CD4-positive, CD25-positive, alpha-beta regulatory T cell (primary cell): ENCODE measurements at regions not wholly inside any gene's neighbourhood (a gene's known extent, or its start where the extent isn't known, plus 50 kb on each side); places are given as distances from the start of the nearest gene placed in this dataset.

Source experiments
- ATAC-seq, 2 donors: fragments of 150-1000 bp; cut with Tn5 transposase; one replicate each; pipeline ENCODE4 v1.10.0; 2021; ENCODE audit warnings: low read depth in 2 of 2, moderate number of reproducible peaks in 2 of 2, moderate library complexity in 1 of 2
- DNase-seq, 3 donors: peaks; one replicate each; pipeline versions ENCODE4 v3.0.0 to v3.0.0-alpha.2; 2012 to 2022; ENCODE audit warnings: mixed read lengths in 1 of 3
- H3K27ac ChIP-seq: one replicate; pipeline ENCODE4 v1.7.0; 2013; ENCODE audit warnings: mild to moderate bottlenecking, low read length; ENCODE audit not compliant: insufficient read depth, poor library complexity, severe bottlenecking
- H3K27me3 ChIP-seq: one replicate; pipeline ENCODE4 v1.7.0; 2013; ENCODE audit warnings: low read length; ENCODE audit not compliant: control insufficient read depth, insufficient read depth
- H3K36me3 ChIP-seq: one replicate; pipeline ENCODE4 v1.7.0; 2013; ENCODE audit warnings: mild to moderate bottlenecking, low read length, moderate library complexity; ENCODE audit not compliant: control insufficient read depth, insufficient read depth
- H3K4me1 ChIP-seq: 2 replicates; pipeline ENCODE4 v1.7.0; 2013; ENCODE audit warnings: mild to moderate bottlenecking, low read length; ENCODE audit not compliant: insufficient read depth, control insufficient read depth, poor library complexity, severe bottlenecking
- H3K4me3 ChIP-seq: one replicate; pipeline ENCODE4 v1.7.0; 2013; ENCODE audit warnings: low read depth, mild to moderate bottlenecking, low read length, moderate library complexity
- H3K9me3 ChIP-seq, 2 experiments: 1 replicate in 1 of 2; 2 replicates in 1 of 2; pipeline ENCODE4 v1.7.0; 2013; ENCODE audit warnings: low read length in 2 of 2, mild to moderate bottlenecking in 1 of 2, moderate library complexity in 1 of 2; ENCODE audit not compliant: control insufficient read depth in 2 of 2
- H3K27ac Mint-ChIP-seq, 3 donors: one replicate each; pipeline ENCODE4 v1.8.0; 2020 to 2022; ENCODE audit warnings: mild to moderate bottlenecking in 3 of 3, mixed read lengths in 3 of 3, moderate library complexity in 2 of 3
- H3K27me3 Mint-ChIP-seq: one replicate; pipeline ENCODE4 v1.8.0; 2022; ENCODE audit warnings: mild to moderate bottlenecking, mixed read lengths
- H3K36me3 Mint-ChIP-seq: one replicate; pipeline ENCODE4 v1.8.0; 2020; ENCODE audit warnings: mixed read lengths
- H3K4me1 Mint-ChIP-seq, 4 donors: one replicate each; pipeline ENCODE4 v1.8.0; 2020 to 2022; ENCODE audit warnings: mixed read lengths in 4 of 4, mild to moderate bottlenecking in 1 of 4
- H3K4me3 Mint-ChIP-seq, 4 donors: one replicate each; pipeline ENCODE4 v1.8.0; 2020 to 2022; ENCODE audit warnings: mild to moderate bottlenecking in 4 of 4, mixed read lengths in 4 of 4, moderate library complexity in 3 of 4
- H3K9me3 Mint-ChIP-seq, 7 donors: one replicate each; pipeline ENCODE4 v1.8.0; 2020 to 2022; ENCODE audit warnings: mixed read lengths in 7 of 7, mild to moderate bottlenecking in 3 of 7, moderate library complexity in 2 of 7

DNA sequence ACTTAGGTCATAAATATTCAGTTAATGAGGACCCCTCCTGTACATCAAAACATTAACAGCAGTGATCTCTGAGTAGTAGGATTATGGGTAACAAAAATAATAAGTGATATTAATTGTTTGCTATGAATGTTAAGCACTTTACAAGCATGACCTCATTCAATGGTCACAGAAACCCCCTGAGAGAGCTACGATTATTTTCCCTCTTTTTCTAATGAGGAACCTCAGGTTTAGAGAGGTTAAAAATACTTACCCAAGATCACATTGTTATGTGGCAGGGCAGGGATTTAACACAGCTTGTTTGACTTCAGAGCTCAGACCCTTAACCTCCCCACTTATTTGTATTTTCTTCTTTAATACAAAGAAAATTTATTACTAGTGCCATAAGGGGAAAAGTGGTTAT lies 228.2 kb downstream of the TBL1XR1 start:
- Mint-ChIP-seq H3K4me1 (peaks cover 0 to 4% (median 0%) of the 10 kb centered on the region in 4 donors), H3K27ac (no peak overlapping the region), H3K9me3 (no peaks in the 10 kb centered on the region), H3K4me3 (no peak overlapping the region), H3K36me3 (no peaks in the 10 kb centered on the region), H3K27me3 (no peaks in the 10 kb centered on the region)
- Histone ChIP-seq H3K4me1 (no peaks in the 10 kb centered on the region), H3K27ac (no peak overlapping the region), H3K4me3 (no peak overlapping the region), H3K9me3 (no peaks in the 10 kb centered on the region), H3K36me3 (no peaks in the 10 kb centered on the region), H3K27me3 (peaks cover 2% of the 10 kb centered on the region)
- ATAC-seq (no peak), DNase-seq (no peak)

DNA sequence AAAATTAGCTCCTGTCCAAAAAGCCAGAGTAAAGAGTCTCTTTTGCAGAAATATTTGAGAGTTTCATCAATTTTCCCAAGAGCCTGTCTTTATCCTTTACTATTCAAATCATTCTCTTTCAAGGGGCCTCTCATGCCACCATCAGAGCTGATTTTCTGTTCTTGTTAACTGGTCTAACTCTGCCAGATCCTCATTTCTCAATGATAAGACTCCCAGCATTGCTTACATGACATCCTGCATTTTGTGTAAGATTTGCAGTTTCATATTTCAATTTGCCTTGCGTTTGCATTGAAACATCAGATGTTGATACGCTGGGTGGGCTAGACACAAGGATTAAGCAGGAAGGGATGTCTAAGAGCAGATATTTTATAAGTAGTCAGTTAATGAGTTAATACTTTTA lies 228.7 kb downstream of the TBL1XR1 start:
- Mint-ChIP-seq H3K27me3 (no peaks in the 10 kb centered on the region), H3K4me3 (no peak overlapping the region), H3K27ac (no peak overlapping the region), H3K9me3 (no peaks in the 10 kb centered on the region), H3K36me3 (no peaks in the 10 kb centered on the region), H3K4me1 (peaks cover 0 to 4% (median 0%) of the 10 kb centered on the region in 4 donors)
- H3K4me3 ChIP-seq: no peak overlapping the region
- H3K27me3 ChIP-seq: peaks cover 2% of the 10 kb centered on the region
- no peak overlapping the region for H3K27ac ChIP-seq
- H3K9me3 ChIP-seq: no peaks in the 10 kb centered on the region
- DNase-seq (no peak), ATAC-seq (no peak)
- H3K36me3 ChIP-seq: no peaks in the 10 kb centered on the region
- no peaks in the 10 kb centered on the region for H3K4me1 ChIP-seq

DNA sequence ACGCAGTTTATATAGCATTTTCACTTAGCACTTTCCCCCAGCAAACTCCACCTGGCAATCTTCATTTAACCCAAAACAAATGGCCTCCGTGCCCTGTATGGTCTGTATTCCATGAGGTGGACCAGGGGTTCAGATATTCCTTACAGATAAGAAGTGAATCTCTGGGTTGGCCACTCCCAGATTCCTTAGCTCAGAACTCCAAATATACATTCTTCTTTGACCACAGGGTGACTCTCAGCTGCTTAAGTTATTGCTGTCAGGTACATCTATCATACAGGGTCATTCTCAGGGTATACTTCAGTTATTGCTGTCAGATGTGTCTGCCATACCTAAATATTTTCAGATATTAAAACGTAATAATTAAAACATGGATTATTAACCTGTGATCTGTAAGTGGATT lies 229.8 kb downstream of the TBL1XR1 start:
- no peak overlapping the region for H3K4me3 ChIP-seq
- no peaks in the 10 kb centered on the region for H3K4me1 ChIP-seq
- Mint-ChIP-seq H3K9me3 (no peaks in the 10 kb centered on the region), H3K27ac (no peak overlapping the region), H3K36me3 (no peaks in the 10 kb centered on the region), H3K27me3 (no peaks in the 10 kb centered on the region), H3K4me1 (peaks cover 0 to 4% (median 0%) of the 10 kb centered on the region in 4 donors), H3K4me3 (no peak overlapping the region)
- H3K27ac ChIP-seq: no peak overlapping the region
- ATAC-seq (no peak), DNase-seq (no peak)
- H3K36me3 ChIP-seq: no peaks in the 10 kb centered on the region
- H3K27me3 ChIP-seq: peaks cover 2% of the 10 kb centered on the region
- no peaks in the 10 kb centered on the region for H3K9me3 ChIP-seq

DNA sequence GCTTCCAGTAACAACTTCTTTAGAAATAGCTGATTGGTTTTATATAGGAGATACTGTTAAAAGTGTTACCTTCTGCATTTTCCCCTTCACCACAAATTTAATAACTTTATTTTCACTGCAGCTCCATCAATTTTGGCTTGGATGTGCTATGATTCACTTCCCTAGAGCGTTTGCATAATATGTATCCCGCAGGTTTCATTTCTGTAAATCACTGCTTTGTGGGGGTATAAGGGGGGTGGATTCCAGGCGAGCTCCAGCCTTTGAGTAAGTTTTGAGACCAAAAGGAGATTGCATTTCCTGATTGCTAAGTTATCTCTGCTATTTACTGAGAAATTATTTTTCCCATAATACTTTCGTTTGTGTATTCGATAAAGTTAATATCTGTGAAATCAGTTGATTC lies 232.6 kb downstream of the TBL1XR1 start:
- peaks cover 0 to 4% (median 0%) of the 10 kb centered on the region in 4 donors for H3K4me1 Mint-ChIP-seq
- DNase-seq (no peak), ATAC-seq (no peak)
- Histone ChIP-seq H3K27me3 (peaks cover 2% of the 10 kb centered on the region), H3K36me3 (no peaks in the 10 kb centered on the region), H3K4me1 (no peaks in the 10 kb centered on the region), H3K4me3 (no peak overlapping the region), H3K9me3 (no peaks in the 10 kb centered on the region), H3K27ac (no peak overlapping the region)
- no peaks in the 10 kb centered on the region for H3K36me3 Mint-ChIP-seq
- peaks cover 7% of the 10 kb centered on the region for H3K27me3 Mint-ChIP-seq
- H3K27ac Mint-ChIP-seq: no peak overlapping the region
- no peaks in the 10 kb centered on the region for H3K9me3 Mint-ChIP-seq
- H3K4me3 Mint-ChIP-seq: no peak overlapping the region

DNA sequence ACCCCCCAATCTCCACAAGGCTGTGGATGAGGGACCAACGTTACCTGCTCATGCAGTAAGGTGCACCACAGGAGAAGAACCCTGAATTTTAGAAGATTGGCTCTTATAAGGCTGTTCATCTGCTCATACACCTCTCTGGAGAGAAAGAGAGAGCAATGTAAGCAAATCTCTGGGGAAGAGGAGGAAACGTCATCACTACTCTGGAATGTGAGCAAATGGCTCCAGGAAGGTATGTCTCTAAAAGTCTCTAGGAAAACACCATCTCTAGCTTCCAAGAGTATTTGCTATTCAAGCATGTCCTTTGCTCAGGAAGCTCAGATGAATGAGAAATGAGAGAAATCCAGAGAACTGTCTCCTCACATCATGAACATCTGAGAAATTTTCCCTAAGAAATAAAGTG lies 235.4 kb downstream of the TBL1XR1 start:
- H3K27ac Mint-ChIP-seq: no peak overlapping the region
- Histone ChIP-seq H3K4me1 (no peaks in the 10 kb centered on the region), H3K9me3 (no peaks in the 10 kb centered on the region), H3K27ac (no peak overlapping the region), H3K4me3 (no peak overlapping the region), H3K27me3 (no peaks in the 10 kb centered on the region), H3K36me3 (no peaks in the 10 kb centered on the region)
- no peak overlapping the region for H3K4me3 Mint-ChIP-seq
- DNase-seq: no peak
- ATAC-seq: no peak
- H3K27me3 Mint-ChIP-seq: peaks cover 7% of the 10 kb centered on the region
- peaks cover 0 to 4% (median 0%) of the 10 kb centered on the region in 4 donors for H3K4me1 Mint-ChIP-seq
- no peaks in the 10 kb centered on the region for H3K36me3 Mint-ChIP-seq
- no peaks in the 10 kb centered on the region for H3K9me3 Mint-ChIP-seq

DNA sequence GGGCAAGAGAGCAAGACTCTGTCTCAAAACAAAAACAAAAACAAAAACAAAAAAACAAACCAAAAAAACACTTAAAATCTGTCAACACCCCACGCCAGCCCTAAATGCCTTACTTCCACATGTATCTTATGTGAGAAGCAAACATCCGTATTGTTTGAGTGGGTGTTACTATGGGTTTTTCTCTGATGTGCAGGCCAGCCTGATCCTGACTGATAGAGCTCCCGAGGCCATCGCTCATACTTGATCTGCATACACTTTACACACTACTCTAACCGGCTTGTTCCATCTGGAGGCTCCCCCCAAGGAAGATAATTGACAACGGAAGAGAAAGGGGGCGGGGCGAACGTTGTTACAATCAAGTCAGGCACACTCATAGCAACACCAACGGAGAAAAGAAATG lies 237.4 kb downstream of the TBL1XR1 start:
- Mint-ChIP-seq H3K27ac (no peak overlapping the region), H3K9me3 (no peaks in the 10 kb centered on the region), H3K27me3 (peaks cover 16% of the 10 kb centered on the region), H3K4me3 (no peak overlapping the region), H3K36me3 (no peaks in the 10 kb centered on the region), H3K4me1 (no peaks in the 10 kb centered on the region)
- Histone ChIP-seq H3K4me1 (no peaks in the 10 kb centered on the region), H3K9me3 (no peaks in the 10 kb centered on the region), H3K27me3 (no peaks in the 10 kb centered on the region), H3K4me3 (no peak overlapping the region), H3K36me3 (no peaks in the 10 kb centered on the region), H3K27ac (no peak overlapping the region)
- DNase-seq (no peak), ATAC-seq (no peak)

DNA sequence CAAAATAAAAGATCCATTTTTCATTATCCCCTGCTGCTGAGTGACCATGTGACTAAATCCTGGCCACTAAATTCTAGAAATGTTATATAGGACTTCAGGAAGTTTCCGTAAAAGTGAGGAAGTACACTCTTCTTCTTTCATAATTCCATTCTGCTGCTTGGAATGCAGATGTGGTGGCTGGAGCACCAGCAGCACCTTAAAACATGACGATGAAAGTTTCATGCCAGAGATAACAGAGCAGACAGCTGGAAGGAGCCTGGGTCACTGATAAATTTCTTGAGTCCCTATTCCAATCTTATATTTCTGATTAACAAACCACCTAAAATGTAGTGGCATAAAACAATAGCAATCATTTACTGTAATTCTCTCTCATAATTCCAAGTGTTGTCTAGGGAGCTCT lies 238.7 kb downstream of the TBL1XR1 start:
- no peaks in the 10 kb centered on the region for H3K36me3 Mint-ChIP-seq
- peaks cover 16% of the 10 kb centered on the region for H3K27me3 Mint-ChIP-seq
- no peaks in the 10 kb centered on the region for H3K36me3 ChIP-seq
- no peak overlapping the region for H3K27ac ChIP-seq
- H3K9me3 Mint-ChIP-seq: no peaks in the 10 kb centered on the region
- no peaks in the 10 kb centered on the region for H3K27me3 ChIP-seq
- no peaks in the 10 kb centered on the region for H3K4me1 ChIP-seq
- H3K4me3 ChIP-seq: no peak overlapping the region
- no peak overlapping the region for H3K27ac Mint-ChIP-seq
- no peak overlapping the region for H3K4me3 Mint-ChIP-seq
- no peak for ATAC-seq
- H3K4me1 Mint-ChIP-seq: no peaks in the 10 kb centered on the region
- no peaks in the 10 kb centered on the region for H3K9me3 ChIP-seq
- DNase-seq: no peak

DNA sequence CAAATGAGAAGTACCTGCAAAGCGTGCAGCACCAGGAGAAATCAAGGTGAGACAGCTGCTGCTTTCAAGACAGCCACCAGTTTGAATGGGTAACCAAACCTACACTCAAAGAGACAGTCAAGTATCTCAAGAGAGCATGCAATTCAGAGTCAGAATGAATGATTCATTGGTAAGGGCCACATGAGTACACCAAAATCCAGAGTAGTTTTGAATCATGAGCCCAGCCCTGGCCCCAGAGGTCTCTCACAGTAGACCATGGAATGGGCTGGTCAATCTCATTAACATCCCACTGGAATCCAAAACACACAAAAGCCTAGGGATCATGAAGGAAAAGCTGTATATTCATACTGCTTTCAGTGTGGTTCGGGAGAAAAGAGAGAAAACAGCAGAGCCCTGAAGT lies 242.8 kb downstream of the TBL1XR1 start:
- H3K9me3 ChIP-seq: no peaks in the 10 kb centered on the region
- H3K4me1 ChIP-seq: no peaks in the 10 kb centered on the region
- H3K27me3 ChIP-seq: no peaks in the 10 kb centered on the region
- H3K36me3 ChIP-seq: no peaks in the 10 kb centered on the region
- H3K27ac ChIP-seq: no peak overlapping the region
- no peak for ATAC-seq
- H3K27me3 Mint-ChIP-seq: peaks cover 8% of the 10 kb centered on the region
- DNase-seq: no peak
- no peak overlapping the region for H3K27ac Mint-ChIP-seq
- H3K4me3 Mint-ChIP-seq: no peak overlapping the region
- no peaks in the 10 kb centered on the region for H3K9me3 Mint-ChIP-seq
- no peaks in the 10 kb centered on the region for H3K4me1 Mint-ChIP-seq
- no peak overlapping the region for H3K4me3 ChIP-seq
- H3K36me3 Mint-ChIP-seq: no peaks in the 10 kb centered on the region
